RPMI8226 (cell line): ENCODE measurements at regions not wholly inside any gene's neighbourhood (a gene's known extent, or its start where the extent isn't known, plus 50 kb on each side); places are given as distances from the start of the nearest gene placed in this dataset.

Experiments
- DNase-seq: peaks from one replicate; pipeline ENCODE4 v3.0.0-alpha.2; 2015

DNA sequence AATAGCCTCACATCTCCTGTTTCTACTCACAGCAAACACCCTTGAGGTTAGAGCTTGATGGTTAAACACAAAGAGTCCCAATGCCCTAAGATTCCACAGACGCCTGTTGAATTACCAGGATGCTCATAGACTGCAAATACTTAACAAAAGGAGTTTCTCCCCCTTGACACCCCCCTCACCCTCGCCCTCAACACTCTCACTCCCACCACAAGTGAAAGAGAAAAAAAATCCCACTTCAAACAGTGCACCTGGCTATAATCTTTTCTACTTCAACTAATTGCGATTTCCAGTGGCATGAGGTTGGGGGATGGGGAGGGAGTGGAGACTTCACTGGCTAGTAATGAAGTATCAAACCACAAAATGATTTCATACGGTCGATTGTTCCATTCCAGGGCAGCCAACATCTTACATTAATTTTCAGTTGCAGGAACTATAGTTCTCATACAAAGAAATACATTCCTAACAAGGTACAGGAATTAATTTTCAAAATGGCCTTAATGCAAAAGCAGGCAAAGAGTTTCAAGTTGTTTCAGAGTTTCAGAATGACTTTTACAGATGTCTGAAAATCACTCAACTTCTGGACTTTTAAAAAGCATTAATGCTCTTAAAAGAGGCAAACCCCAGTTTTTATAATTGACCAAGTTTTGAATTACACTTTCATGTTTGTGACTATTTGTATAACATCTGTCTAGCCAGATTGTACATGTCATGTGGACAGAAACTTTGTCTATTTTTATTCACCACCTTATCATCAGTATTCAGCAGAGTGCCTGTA, 390.7 kb downstream of the C12orf75 start:
- no peak for DNase-seq

DNA sequence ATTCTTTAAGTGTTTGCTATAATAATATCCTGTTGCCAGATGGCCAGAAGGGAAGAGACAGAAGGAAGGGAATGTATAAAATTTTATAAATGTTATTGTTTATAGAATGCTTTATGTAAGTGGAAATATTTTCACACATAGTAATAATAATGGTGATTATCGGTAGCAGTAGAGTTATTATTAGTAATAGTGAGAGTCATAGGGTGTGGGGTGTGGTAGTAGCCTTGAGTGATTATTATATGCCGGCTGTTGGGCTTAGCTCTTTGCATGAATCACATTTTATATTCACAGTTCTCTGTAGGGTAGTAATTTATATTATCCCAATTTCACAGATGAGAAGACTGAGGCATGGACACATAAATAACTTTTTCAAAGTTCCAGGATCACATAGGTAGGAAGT, 391.4 kb downstream of the C12orf75 start:
- no peak for DNase-seq

- no peak for DNase-seq
Observed at GRCh38 chr12:105723066-105723465, 392.6 kb downstream of the C12orf75 start.

- no peak for DNase-seq
Observed at GRCh38 chr12:105723494-105723893, 393.0 kb downstream of the C12orf75 start.

GRCh38 chr12:105724641-105725040, 394.1 kb downstream of the C12orf75 start:
- DNase-seq, result no peak

DNA sequence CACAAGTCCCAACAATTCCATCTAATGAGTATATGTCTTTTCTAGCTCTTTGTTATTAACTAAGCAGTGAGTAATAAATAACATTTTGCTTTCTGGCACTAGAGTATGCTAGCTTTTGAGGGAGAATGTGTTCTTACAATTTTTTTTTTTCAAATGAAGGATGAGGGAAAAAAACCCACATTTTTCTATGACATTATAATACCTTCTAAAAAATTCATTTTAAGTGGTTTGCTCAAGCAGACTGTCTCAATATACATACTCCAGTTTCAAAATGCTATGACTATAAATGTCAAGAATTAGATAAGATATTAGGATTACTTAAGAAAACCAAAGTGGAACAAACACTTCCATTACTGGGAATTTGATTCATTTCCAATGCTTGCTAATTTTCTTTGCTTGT, 394.6 kb downstream of the C12orf75 start:
- DNase-seq, result no peak

DNA sequence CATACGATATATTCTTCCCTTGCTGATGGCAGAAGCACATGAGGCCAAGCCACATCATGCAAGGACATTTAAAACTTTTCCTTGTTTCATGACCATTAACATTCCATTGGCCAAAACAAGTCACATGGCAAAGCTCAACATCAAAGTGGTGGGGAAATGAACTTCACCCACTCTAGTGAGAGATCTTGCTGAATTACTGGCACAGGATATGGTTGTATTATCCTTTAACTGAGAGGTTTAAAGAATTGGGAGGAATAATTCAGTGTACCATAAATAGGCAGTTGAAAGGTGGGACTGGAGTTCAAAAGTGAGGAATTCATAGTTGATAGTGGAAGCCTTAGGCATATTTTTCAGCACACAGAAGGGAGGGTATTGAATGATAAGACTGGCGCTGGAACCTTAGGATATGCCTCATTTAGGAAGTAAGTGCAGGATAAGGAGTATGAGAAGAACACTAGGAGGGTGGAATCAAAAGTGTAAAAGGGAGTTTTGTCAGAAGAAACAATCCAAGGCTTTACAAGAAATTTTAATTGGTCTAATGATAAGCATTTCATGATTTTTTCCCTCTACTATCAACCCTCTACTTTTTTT, 398.8 kb downstream of the C12orf75 start:
- DNase-seq, result no peak

- DNase-seq, result no peak
Observed at GRCh38 chr12:105729926-105730325, 399.4 kb downstream of the C12orf75 start.

DNA sequence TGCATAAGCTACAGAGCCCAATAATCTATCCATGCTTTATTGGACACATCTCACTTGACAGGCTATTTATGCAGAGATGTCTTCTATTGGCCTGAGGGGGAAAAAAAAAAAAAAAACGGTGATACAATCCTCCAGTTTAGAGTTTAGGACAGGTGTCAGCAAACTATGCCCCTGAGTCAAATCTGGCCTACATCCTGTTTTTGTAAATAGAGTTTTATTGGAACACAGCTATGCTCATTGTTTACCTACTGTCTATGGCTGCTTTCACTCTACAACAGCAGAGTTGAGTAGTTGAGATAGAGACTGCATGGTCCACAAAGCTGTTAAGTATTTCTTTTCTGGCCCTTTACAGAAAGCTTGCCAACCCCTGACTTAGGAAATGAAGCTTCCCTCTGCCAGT, 403.1 kb downstream of the C12orf75 start:
- peak; percentile 7 for DNase-seq

GRCh38 chr12:105736498-105736897, 402.3 kb downstream of the NUAK1 start:
- DNase-seq, result no peak

GRCh38 chr12:105738051-105738450, 400.7 kb downstream of the NUAK1 start:
- DNase-seq, result no peak

DNA sequence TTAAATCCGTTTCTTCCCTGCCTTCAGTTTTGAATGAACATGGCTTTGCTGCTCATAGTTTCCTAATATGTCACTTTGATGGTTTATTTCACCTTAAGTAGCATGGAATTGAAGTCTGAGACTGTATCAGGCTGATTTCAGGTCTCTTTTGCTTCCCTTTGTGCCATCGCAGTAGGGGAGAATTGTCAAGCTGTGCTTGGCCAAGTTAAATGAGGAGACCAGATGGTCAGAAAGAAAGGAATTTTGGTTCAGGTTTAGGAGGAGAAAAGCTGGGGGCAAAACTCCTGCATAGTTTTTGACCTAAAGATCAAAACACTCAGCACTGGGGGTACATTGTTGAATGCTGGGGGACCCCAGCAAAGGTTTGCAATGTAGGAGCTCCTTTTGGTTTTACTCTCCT, 398.4 kb downstream of the NUAK1 start:
- no peak for DNase-seq

DNA sequence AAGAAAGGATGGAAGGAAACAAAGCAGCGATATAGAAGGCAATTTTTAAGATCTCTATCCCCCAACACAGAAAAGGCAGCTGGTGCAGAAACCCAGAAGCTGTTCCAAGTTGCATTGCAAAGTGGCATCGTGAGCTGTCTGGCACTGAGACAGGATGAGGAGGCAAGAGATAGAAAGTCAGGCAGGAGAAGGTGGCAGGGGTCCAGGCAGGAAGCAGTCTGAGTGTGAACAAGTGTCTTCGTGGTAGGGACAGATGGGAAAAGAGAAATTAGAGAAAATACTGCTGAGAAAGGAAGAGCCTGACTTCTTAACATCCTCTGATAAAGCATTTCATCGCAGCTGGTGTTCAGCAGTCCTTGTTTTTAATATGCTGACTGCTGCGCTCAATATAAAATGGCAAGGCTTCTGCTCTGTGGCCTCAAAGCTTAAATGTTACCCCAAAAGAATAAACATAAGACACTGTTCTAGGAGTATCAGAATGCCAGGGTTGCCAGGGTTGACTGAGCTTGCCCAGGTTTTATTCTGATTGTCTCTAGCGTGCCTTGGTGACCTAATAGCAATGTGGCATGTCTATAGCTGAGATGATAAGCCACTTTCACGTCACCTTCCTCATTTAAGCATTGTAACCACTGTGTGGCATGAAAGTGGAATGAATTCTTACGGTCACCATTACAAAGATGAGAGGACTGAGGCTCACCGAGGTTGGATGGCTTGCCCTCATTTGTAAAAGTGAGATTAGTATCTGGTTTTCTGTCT, 397.6 kb downstream of the NUAK1 start:
- peak; percentile 70 for DNase-seq

DNA sequence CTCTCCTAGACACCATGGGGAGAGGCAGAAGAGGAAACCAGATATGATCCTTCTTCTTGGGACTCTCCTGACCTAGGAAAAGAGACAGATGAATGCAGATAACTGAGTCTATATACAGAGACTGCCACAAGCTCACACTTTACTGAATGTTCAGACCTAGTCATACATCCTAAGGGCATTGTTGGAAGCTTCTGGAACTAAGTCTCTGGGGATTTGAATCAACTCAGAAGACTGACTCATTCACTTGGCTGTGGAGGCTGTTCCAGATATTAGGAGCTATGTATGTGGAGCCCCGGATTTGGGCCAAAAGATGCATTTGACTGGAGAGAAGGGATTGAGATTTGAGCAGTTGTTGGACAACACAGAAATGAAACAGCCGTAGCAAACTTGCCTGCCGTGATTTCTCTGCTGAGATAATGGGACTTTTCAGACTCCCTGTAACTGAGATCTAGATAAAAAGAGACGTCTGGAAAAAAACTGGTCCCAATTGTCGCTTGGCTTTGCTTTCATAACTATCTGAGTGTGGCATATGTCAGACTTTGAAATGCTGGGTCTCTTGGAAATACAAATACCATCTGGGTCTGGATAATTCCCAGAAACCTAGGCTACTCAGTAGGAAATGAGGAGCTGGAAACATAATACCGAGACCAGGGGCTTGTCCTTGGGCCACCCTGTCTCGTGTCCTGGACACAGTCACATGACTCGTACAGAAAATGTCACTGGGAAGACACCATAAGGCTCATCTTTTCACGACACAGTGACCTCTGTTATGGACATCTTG, 396.8 kb downstream of the NUAK1 start:
- DNase-seq, result no peak

- no peak for DNase-seq
Observed at GRCh38 chr12:105742567-105742874, 396.2 kb downstream of the NUAK1 start.

- DNase-seq, result no peak
Observed at GRCh38 chr12:105744371-105745058, 394.2 kb downstream of the NUAK1 start.

DNA sequence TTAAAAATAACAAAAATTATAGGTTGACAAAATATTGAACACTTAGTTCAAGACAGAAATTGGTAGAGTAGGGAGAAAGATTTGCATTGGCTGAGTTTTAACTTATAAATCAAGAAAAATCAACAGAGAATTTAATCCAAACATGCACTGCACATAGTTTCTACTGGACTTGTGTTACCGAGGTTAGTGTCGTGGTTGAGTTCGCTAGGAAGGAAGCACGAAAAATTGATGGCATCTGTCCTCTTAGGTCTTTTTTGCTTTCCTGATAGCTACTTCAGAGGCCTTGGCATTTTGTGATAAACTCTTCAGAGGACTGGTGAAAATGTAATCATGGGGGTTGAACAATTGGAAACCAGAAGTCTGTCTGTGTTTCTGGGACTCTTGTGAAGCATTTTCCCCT, 392.9 kb downstream of the NUAK1 start:
- no peak for DNase-seq

DNA sequence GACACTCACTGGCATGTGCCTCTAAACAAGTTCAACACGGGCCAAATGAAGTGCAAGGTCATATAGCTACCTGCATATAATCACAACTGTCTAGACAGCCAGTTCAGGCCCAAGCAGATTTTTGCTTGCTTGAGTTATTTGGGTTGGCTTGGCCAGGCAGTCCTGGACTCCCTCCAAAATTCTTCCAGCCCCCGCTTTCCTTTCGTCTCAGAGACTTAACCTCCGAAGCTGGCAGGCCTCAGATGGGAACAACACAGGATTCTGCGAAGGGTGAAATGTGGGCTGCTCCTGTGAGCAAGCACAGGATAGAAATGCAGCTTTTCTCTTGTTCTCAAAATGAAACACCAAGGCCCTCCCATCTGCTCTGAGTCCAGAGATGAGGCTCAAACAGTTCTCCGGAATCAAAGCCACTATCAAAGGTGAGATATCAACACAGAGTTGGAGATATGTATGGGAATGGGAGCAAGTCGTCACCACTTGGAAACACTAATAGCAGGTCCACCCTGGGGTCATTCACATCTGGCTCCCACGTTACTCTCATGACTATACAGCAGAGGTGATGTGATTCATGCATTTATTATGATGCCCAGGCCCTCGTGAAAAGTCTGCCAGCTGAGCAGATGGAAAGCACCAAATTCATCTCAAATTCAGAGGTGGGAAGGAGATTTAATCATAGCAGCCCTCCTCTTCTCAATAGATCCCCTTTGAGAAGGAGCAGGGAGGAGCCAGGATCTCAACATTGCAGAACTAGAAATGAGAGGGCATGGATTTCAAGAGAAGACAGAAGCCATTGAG, 389.8 kb downstream of the NUAK1 start:
- DNase-seq, result no peak

DNA sequence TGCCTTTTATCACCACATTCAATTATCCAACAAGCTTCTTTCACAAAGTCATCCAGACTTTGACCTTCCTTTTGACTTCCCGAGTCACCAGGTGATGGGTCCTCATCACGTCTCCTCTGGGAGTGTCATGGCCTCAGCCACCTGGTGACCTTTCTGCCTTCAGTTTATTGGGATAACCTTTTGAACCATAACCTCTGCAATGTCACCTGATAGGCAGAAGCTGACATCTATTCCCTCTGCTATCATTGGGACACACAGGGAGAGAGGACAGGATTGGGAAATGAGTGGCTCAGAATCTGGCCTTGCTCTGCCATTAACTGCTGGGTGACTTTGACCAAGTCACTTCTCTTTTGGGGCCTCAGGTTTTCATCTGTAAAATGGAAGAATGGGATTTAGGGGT, 388.7 kb downstream of the NUAK1 start:
- no peak for DNase-seq

- no peak for DNase-seq
Observed at GRCh38 chr12:105754313-105754712, 384.4 kb downstream of the NUAK1 start.

GRCh38 chr12:105756961-105757360, 381.8 kb downstream of the NUAK1 start:
- no peak for DNase-seq

DNA sequence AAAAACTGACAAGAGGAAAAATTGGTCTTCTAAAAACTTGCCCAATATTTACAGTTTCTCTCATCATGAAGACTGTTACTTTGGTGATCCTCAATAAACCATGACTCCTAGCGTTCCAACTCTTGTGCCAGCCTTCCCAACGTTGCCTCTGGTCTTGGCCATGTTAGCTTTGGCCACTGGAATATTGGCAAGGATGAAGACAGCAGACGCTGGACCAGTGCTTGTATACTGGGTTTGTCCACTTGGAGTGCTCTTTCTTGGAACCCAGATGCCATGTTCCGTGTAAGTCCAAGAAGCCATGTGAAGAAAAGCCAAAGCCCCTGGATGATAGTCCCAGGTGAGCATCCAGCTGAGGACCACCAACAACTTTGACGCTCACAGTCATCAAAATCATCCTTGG, 379.6 kb downstream of the NUAK1 start:
- no peak for DNase-seq
